KMS-11 (cell line): ENCODE measurements at regions not wholly inside any gene's neighbourhood (a gene's known extent, or its start where the extent isn't known, plus 50 kb on each side); places are given as distances from the start of the nearest gene placed in this dataset.

ENCODE experiments used
- H2AFZ ChIP-seq: fragments of 200-600 bp; sonication (generic); 2 replicates; pipeline ENCODE4 v1.6.1; 2016; ENCODE audit warnings: antibody characterized with exemption, mixed run types, low read depth
- H3K27ac ChIP-seq: fragments of 200-600 bp; sonication (generic); 2 replicates; pipeline ENCODE4 v1.6.1; 2016; ENCODE audit warnings: mild to moderate bottlenecking, mixed run types
- H3K27me3 ChIP-seq: fragments of 200-600 bp; sonication (generic); 2 replicates; pipeline ENCODE4 v1.6.1; 2017; ENCODE audit warnings: mild to moderate bottlenecking, low read depth, mixed run types, moderate library complexity; ENCODE audit not compliant: insufficient read depth
- H3K36me3 ChIP-seq: fragments of 200-600 bp; sonication (generic); 2 replicates; pipeline ENCODE4 v1.6.1; 2017; ENCODE audit warnings: mild to moderate bottlenecking, mixed run types; ENCODE audit not compliant: insufficient read depth
- H3K4me1 ChIP-seq: fragments of 200-600 bp; sonication (generic); 2 replicates; pipeline ENCODE4 v1.6.1; 2016; ENCODE audit warnings: mild to moderate bottlenecking, low read depth, mixed run types; ENCODE audit not compliant: poor library complexity, severe bottlenecking
- H3K4me2 ChIP-seq: fragments of 200-600 bp; sonication (generic); 2 replicates; pipeline ENCODE4 v1.7.0; 2016; ENCODE audit warnings: mild to moderate bottlenecking, mixed run types
- H3K4me3 ChIP-seq: fragments of 200-600 bp; sonication (generic); IDR thresholded peaks from 2 replicates; pipeline ENCODE4 v1.6.1; 2017; ENCODE audit warnings: low read depth, low read length, mixed read lengths; ENCODE audit not compliant: insufficient read depth
- H3K79me2 ChIP-seq: fragments of 200-600 bp; sonication (generic); 2 replicates; pipeline ENCODE4 v1.6.1; 2016; ENCODE audit warnings: low read depth, mixed run types; ENCODE audit not compliant: insufficient read depth
- H3K9ac ChIP-seq: fragments of 200-600 bp; sonication (generic); 2 replicates; pipeline ENCODE4 v1.6.1; 2016; ENCODE audit warnings: mild to moderate bottlenecking, mixed run types
- H4K20me1 ChIP-seq: fragments of 200-600 bp; sonication (generic); 2 replicates; pipeline ENCODE4 v1.6.1; 2016; ENCODE audit warnings: mild to moderate bottlenecking, mixed run types; ENCODE audit not compliant: insufficient read depth
- TF ChIP-seq, protein P1 (sequence below): fragments of 200-600 bp; sonication (generic); conservative IDR thresholded peaks from 2 replicates; pipeline ENCODE4 v1.6.1; 2017; ENCODE audit warnings: low read depth, mild to moderate bottlenecking, antibody characterized with exemption, low read length, moderate library complexity, mixed read lengths

DNA sequence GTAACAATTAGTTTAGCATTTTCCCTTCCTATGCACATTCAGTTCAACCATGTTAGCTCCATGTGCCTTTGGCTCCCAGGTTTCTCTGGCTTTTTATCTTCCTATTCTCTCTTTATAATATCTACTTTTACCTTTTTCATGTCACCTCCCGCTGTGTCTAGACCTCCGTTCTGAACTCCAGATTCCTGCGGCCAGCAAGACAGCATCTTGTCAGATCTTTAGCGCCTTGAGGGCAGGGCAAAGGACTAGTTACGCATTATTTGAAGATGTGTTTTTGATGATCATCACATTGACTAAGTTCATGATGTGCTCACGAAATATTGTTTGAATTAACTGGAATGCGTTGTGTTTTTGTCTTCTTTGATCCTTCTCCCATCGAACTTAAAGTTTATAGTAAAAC lies 1126.8 kb downstream of the CDH11 start:
- H3K9ac ChIP-seq: no peak overlapping the region
- H3K27me3 ChIP-seq: no peaks in the 10 kb centered on the region
- H3K79me2 ChIP-seq: no peaks in the 10 kb centered on the region
- H3K4me2 ChIP-seq: no peak overlapping the region
- no peak overlapping the region for H2AFZ ChIP-seq
- H3K36me3 ChIP-seq: no peaks in the 10 kb centered on the region
- H3K4me3 ChIP-seq: no peak overlapping the region
- TF ChIP-seq, protein P1, sequence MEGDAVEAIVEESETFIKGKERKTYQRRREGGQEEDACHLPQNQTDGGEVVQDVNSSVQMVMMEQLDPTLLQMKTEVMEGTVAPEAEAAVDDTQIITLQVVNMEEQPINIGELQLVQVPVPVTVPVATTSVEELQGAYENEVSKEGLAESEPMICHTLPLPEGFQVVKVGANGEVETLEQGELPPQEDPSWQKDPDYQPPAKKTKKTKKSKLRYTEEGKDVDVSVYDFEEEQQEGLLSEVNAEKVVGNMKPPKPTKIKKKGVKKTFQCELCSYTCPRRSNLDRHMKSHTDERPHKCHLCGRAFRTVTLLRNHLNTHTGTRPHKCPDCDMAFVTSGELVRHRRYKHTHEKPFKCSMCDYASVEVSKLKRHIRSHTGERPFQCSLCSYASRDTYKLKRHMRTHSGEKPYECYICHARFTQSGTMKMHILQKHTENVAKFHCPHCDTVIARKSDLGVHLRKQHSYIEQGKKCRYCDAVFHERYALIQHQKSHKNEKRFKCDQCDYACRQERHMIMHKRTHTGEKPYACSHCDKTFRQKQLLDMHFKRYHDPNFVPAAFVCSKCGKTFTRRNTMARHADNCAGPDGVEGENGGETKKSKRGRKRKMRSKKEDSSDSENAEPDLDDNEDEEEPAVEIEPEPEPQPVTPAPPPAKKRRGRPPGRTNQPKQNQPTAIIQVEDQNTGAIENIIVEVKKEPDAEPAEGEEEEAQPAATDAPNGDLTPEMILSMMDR: no peak
- no peaks in the 10 kb centered on the region for H4K20me1 ChIP-seq
- H3K4me1 ChIP-seq: no peaks in the 10 kb centered on the region
- no peak overlapping the region for H3K27ac ChIP-seq

DNA sequence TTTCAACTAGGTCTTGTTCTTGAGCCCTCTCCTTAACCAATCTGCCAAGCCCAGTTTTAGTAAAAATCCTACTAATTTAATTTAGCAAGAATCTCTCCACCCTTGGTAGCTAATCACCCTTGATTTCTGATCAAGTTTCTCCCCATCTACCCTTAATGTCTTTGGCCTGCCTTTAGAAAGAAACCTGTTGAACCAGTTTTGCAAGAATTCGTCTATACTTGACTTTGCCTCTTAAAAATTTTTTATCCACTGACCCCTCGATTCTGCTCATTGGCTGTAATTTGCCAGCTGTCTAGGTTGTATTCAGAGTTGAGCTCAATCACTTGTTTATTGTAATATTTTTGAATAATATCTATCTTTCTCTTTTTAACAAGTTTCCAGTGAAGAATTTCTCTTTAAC lies 1138.5 kb downstream of the CDH11 start:
- Histone ChIP-seq H3K4me1 (no peaks in the 10 kb centered on the region), H3K4me2 (no peak overlapping the region), H2AFZ (no peak overlapping the region), H3K36me3 (no peaks in the 10 kb centered on the region), H3K79me2 (no peaks in the 10 kb centered on the region), H3K9ac (no peak overlapping the region), H3K4me3 (no peak overlapping the region), H3K27me3 (no peaks in the 10 kb centered on the region), H4K20me1 (no peaks in the 10 kb centered on the region), H3K27ac (no peak overlapping the region)
- TF ChIP-seq, protein P1: no peak

DNA sequence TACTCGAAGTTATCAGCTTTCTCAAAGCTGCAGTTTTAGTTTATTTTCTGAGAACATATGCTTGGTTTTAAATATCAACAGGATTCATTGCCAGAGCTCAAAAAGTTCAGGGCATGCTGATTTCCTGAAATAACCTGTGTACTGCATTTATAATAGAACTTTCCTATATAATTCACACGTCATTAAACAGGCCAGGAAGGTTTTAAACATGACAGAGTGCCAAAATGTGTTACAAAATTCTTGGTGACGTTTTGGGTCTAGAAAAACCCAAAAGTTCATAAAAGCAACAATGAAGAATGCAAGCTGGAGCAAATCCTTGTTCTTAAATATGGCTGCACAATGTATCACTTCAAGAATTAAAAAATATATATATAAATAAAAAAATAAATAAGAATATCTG lies 1139.1 kb downstream of the CDH11 start:
- Histone ChIP-seq H3K79me2 (no peaks in the 10 kb centered on the region), H3K4me2 (no peak overlapping the region), H4K20me1 (no peaks in the 10 kb centered on the region), H3K27ac (no peak overlapping the region), H3K4me3 (no peak overlapping the region), H3K4me1 (no peaks in the 10 kb centered on the region), H2AFZ (no peak overlapping the region), H3K36me3 (no peaks in the 10 kb centered on the region), H3K27me3 (no peaks in the 10 kb centered on the region), H3K9ac (no peak overlapping the region)
- TF ChIP-seq, protein P1: no peak

DNA sequence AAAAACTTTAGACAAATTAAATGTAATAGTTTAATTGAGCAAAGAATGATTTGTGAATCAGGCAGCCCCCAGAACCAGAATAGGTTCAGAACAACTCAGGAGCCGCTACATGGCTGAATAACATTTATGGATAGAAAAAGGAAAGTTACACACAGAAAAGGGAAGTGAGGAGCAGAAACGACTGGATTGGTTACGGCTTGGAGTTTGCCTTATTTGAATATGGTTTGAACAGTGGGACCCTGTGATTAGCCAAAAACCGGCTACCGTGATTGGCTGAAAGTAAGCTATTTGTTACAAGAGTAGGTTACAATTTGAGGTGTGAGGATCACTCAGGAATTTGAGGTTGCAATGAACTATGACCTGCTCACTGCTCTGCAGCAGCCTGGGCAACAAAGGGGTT lies 1139.8 kb downstream of the CDH11 start:
- Histone ChIP-seq H2AFZ (no peak overlapping the region), H3K9ac (no peak overlapping the region), H3K4me2 (no peak overlapping the region), H3K27me3 (no peaks in the 10 kb centered on the region), H3K36me3 (no peaks in the 10 kb centered on the region), H3K27ac (no peak overlapping the region), H3K4me3 (no peak overlapping the region), H4K20me1 (no peaks in the 10 kb centered on the region), H3K4me1 (no peaks in the 10 kb centered on the region), H3K79me2 (no peaks in the 10 kb centered on the region)
- TF ChIP-seq, protein P1: no peak

DNA sequence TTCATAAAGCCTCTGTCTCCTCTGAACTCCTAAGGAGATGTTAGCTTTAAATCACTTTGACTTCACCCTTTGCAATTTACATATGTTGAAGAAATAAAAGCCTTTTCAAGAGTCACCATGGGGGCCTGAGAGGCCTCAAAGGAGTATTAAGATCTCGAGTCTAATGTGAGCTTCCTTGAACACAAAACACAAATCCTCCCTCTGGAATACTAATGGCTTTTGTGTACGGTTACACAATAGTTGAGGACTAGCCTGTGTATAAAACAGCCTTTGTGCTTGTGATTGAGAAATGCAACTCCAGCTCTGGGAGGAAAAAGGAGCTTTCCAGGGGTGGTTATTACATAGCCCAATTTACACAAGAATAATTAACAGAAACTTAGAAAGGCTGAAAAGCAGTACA lies 1140.2 kb downstream of the CDH11 start:
- Histone ChIP-seq H4K20me1 (no peaks in the 10 kb centered on the region), H3K4me1 (no peaks in the 10 kb centered on the region), H3K4me2 (no peak overlapping the region)

More for the DNA sequence above, 1140.2 kb downstream of the CDH11 start:
- Histone ChIP-seq H3K4me3 (no peak overlapping the region), H3K27me3 (no peaks in the 10 kb centered on the region), H2AFZ (no peak overlapping the region), H3K9ac (no peak overlapping the region), H3K79me2 (no peaks in the 10 kb centered on the region), H3K27ac (no peak overlapping the region), H3K36me3 (no peaks in the 10 kb centered on the region)
- TF ChIP-seq, protein P1: no peak
